GM19193 (cell line): ENCODE measurements at regions not wholly inside any gene's neighbourhood (a gene's known extent, or its start where the extent isn't known, plus 50 kb on each side); places are given as distances from the start of the nearest gene placed in this dataset.

Experiments used
- POLR2A ChIP-seq: IDR thresholded peaks from 4 replicates; pipeline ENCODE4 v1.6.1; 2011; ENCODE audit not compliant: insufficient read depth, insufficient read length; ENCODE audit errors: extremely low read depth

GRCh38 chr19:28224441-28224840, 988.5 kb downstream of the UQCRFS1 start:
- no peak for TF ChIP-seq POLR2A

DNA sequence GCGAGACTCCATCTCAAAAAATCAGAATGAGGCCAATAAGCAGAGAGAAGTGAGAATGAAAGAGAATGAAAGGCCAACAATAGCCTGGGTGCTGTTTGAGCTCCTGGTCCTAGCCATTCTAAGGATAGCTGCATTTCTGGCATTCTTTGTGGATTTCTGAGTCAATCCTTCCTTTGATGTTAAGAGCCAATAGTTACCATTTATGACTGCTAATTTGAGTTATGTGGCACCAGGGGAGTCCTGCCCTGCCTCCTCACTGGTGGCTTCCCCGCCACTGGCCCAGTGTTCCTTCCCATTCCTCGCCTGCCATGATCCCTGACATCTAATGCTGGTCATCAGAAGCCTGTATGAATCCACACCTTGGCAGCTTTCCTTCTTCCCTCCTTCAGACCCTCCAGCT, 991.2 kb downstream of the UQCRFS1 start:
- TF ChIP-seq POLR2A: no peak

DNA sequence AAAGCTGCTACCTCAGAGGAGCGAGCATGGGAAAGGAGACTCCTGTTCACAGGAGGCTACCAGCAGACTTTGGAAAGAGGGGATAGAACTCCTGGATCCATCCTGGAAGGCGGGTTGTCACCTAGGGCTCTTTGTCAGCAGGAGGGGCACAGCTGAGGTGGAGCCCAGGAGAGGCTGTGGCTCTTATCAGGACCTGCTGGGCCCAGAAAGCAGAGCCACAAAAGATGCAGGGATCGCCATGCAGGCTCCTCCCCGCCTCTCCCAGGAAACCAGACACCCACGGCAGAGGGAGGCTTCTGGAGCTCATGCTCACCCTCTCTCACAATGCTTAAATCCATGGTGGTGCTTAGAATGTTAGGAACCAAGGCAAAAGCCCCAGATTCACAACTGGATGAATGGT, 994.2 kb downstream of the UQCRFS1 start:
- TF ChIP-seq POLR2A: no peak

GRCh38 chr19:28217022-28217421, 995.9 kb downstream of the UQCRFS1 start:
- no peak for TF ChIP-seq POLR2A

- no peak for TF ChIP-seq POLR2A
Measured at GRCh38 chr19:28213470-28214082, 999.4 kb downstream of the UQCRFS1 start.

- no peak for TF ChIP-seq POLR2A
Measured at GRCh38 chr19:28210886-28211285, 1002.1 kb downstream of the UQCRFS1 start.

- TF ChIP-seq POLR2A: no peak
Measured at GRCh38 chr19:28208745-28209144, 1004.2 kb downstream of the UQCRFS1 start.

GRCh38 chr19:28207244-28207643, 1005.7 kb downstream of the UQCRFS1 start:
- TF ChIP-seq POLR2A: no peak

DNA sequence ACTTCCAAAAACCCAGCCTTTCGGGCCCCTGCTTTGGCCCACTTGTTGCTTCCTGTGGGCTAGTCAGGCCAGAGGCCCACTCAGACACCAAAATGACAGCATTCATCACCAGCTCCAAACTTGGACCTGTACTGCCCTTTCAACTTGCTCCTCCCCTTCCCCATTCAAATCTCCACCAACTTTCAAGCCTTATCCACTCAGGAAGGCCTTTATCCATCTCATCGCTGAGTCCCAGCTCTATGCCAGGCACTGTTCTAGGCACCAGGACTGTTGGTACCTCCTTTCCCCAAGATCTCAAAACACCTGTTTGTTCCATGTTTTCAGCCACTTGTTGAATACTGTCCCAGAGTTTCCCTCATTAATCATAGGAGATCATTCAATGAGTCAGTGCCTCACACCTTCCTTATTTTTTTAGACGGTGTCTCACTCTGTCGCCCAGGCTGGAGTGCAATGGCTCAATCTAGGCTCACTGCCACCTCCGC, 1011.4 kb downstream of the UQCRFS1 start:
- no peak for TF ChIP-seq POLR2A

DNA sequence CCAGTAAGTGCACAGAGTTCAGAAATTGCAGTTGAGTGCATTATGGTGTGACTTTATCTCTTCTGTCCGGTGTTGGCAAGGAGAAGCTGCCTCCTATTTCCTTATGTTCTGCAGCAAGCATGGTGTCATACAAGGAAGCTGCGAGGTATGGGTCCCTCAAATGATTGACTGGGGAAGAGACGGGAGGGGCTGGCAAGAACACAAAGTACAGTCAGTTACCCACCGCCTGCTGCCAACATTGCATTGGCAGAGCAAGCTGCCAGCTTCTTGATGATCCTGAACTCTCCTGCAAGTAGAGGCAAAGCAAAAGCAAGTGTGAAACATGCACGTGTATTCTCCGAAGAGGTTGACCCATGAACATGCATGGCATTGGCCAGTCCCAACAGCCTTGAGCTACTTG, 1013.6 kb downstream of the UQCRFS1 start:
- no peak for TF ChIP-seq POLR2A

DNA sequence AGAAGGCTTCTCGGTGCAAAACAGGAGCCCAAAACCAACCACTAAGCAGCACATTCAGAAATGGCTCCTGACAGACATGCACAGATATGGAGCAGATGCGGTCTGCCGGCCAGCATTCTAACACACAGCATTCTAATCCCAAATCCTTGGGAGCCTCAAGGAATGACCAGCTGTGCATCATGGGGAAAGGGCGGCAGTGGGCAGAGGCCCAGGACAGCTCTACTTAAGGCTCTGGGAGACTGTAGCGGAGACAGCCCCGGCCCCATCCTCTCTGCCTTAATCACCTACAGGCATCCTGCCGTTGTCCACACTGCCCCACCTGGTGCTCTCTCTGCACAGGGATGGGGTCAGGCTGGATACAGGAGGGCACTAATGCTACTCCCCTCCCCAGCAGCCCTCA, 1016.0 kb downstream of the UQCRFS1 start:
- no peak for TF ChIP-seq POLR2A

DNA sequence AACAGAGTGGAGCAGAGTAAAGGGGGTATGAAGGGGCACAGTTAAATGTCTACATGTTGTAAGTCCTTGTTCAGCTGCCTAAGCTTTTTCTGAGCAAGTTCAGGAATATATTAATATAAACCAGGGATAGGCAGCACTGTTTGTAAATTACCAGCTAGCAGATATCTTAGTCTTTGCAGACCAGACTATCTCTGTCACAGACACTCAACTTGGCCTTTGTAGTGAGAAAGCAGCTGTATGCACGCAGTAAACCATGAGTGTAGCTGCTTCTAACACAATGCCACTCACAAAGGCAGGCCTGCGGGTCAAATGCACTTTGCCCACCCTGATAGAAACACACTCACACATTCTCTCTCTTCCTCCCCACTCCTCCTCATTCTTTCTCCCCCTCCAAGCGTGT, 1016.9 kb downstream of the UQCRFS1 start:
- TF ChIP-seq POLR2A: no peak

DNA sequence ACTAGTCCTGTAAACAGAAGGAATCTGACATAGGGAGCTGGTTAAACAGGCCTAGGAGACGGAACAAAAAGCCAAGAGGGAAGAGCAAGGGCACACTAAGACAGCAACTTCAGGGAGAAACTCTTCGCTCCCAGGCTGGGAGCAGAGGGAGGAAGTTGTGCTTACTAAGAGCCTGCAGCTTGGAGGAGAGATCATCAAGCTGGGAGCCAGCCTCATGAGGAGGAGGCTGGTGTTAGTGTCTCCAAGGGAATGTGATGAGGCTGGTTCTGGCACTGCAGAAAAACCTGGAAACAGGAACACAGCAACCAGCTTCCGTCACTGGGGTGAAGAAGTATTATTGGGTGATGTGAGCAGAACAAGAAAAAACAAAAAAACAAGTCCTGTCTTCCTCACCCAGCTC, 1027.3 kb downstream of the UQCRFS1 start:
- no peak for TF ChIP-seq POLR2A

GRCh38 chr19:28184997-28185396, 1028.0 kb downstream of the UQCRFS1 start:
- no peak for TF ChIP-seq POLR2A

GRCh38 chr19:28176193-28176592, 1036.8 kb downstream of the UQCRFS1 start:
- TF ChIP-seq POLR2A: no peak

DNA sequence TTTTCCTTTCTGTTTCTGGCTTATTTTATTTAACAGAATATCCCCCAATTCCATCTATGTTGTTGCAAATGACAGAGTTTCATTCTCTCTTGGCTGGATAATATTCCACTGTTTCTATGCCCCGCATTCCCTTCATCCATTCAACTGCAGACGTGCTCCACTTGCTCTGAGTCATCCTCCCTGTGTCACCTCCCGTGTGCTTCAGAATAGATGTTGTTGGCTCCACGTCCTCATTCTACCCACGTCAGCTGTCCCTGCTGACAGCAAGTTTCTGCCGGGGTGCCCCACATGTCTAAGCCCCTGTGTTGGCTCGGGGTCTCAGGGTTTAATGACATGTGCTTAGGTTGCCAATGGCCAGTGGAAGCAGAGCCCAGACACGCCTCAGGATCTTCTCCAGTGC, 1041.0 kb downstream of the UQCRFS1 start:
- TF ChIP-seq POLR2A: no peak

DNA sequence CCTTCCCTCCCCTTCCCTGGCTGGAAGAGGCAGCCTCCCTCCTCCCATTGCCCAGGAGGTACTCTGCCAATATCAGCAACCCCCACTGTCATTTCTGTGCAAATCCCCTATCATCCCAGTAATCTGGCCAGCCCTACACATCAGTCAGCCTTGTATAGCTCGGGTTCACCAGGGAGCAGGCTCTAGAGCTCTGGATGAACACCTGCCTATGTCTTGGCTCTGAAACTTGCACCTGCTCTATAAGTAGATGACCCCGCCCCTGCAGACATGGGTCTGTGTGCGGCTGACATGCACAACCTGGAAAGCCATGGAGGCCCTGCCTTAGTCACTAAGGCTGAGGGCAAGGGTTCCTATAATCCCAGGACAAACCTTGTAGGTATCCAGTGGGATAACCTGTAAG, 1042.9 kb downstream of the UQCRFS1 start:
- TF ChIP-seq POLR2A: no peak
